Upper lobe of left lung (tissue), 6 donors: ENCODE measurements at regions not wholly inside any gene's neighbourhood (a gene's known extent, or its start where the extent isn't known, plus 50 kb on each side); places are given as distances from the start of the nearest gene placed in this dataset.

ENCODE experiments used
- ATAC-seq, 2 donors: fragments of 200-7000 bp; cut with Tn5 transposase; one replicate each; pipeline ENCODE4 v1.9.1; 2022; ENCODE audit warnings: mild to moderate bottlenecking in 2 of 2, moderate library complexity in 2 of 2; ENCODE audit not compliant: low FRiP score in 2 of 2
- DNase-seq, 2 donors: peaks; one replicate each; pipeline ENCODE4 v3.0.0-alpha.2; 2019 to 2020
- H3K27ac ChIP-seq, 4 donors: fragments of 200-600 bp; sonication (generic); one replicate each; pipeline ENCODE4 v1.5.1; 2016 to 2019
- H3K27me3 ChIP-seq, 4 donors: fragments of 200-600 bp; sonication (generic); one replicate each; pipeline ENCODE4 v1.5.1; 2017 to 2019
- H3K36me3 ChIP-seq, 4 donors: fragments of 200-600 bp; sonication (generic); one replicate each; pipeline ENCODE4 v1.5.1; 2016 to 2019
- H3K4me1 ChIP-seq, 4 donors: fragments of 200-600 bp; sonication (generic); one replicate each; pipeline ENCODE4 v1.5.1; 2018 to 2019
- H3K4me3 ChIP-seq, 4 donors: fragments of 200-600 bp; sonication (generic); one replicate each; pipeline ENCODE4 v1.5.1; 2017 to 2019; ENCODE audit warnings: mild to moderate bottlenecking in 2 of 4, moderate library complexity in 1 of 4
- H3K9me3 ChIP-seq, 4 donors: fragments of 200-600 bp; sonication (generic); one replicate each; pipeline ENCODE4 v1.5.1; 2018 to 2019
- EP300 ChIP-seq, 4 donors: sonication (generic); formaldehyde crosslinking; IDR thresholded peaks; one replicate each; pipeline ENCODE4 v1.5.1; 2017; ENCODE audit warnings: antibody characterized with exemption in 4 of 4, control low read depth in 2 of 4
- POLR2A ChIP-seq, 4 donors: fragments of 450-650 bp; IDR thresholded peaks; one replicate each; pipeline ENCODE4 v1.5.1; 2016 to 2017; ENCODE audit warnings: antibody characterized with exemption in 4 of 4, mild to moderate bottlenecking in 2 of 4
- POLR2AphosphoS5 ChIP-seq, 2 donors: sonication (generic); formaldehyde crosslinking; IDR thresholded peaks; one replicate each; pipeline ENCODE4 v1.5.1; 2017; ENCODE audit warnings: antibody characterized with exemption in 2 of 2
- WGBS, 2 donors: methylation state at CpG; one replicate each; pipeline ENCODE4 v1.1.5; 2017 to 2018; 5-methylcytosine and 5-hydroxymethylcytosine counted together
- small RNA-seq, 4 donors: library from RNA; depleted of rRNA; stranded (forward); fragments of <200 nt; gene quantifications; one replicate each; pipeline ENCODE3, GENCODE V24; 2016
- TF ChIP-seq, protein P1 (sequence below), 6 experiments: fragments of 450-650 bp in 4 of 6; fragments of 200-600 bp in 2 of 6; sonication (generic) in 2 of 6; IDR thresholded peaks; one replicate each; pipeline ENCODE4 v1.5.1; 2016 to 2019; ENCODE audit warnings: antibody characterized with exemption in 6 of 6
- donor health status: DM: no; HTN: no; CAD: no; lungs with moderate emphysema.
- donor health status: DM: no; HTN: yes; CAD: no; lungs with severe emphysema.

DNA sequence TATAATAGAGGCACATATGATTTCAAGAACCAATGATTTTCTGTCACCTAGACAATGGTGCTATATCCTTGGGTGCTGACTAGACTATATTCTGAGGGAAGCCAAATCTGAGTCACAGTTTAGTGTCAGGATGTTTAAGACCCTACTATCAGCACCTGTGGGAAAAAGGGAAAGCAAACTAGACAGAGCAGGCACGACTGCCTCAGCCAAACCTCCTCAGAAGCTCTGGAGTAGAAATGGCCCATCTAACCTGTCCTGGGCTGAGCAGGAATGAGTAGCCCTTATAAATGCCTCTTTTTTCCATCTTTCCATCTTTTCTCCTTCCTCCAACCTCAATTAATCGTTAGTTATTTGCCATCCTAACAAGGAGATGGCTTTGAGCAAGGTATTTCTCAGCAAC is 80.4 kb upstream of the TECRL start:
- TF ChIP-seq POLR2A (IDR thresholded peaks at IDR 0.05) (no peak), EP300 (IDR thresholded peaks at IDR 0.05) (no peak), POLR2AphosphoS5 (IDR thresholded peaks at IDR 0.05) (no peak)
- TF ChIP-seq, protein P1, sequence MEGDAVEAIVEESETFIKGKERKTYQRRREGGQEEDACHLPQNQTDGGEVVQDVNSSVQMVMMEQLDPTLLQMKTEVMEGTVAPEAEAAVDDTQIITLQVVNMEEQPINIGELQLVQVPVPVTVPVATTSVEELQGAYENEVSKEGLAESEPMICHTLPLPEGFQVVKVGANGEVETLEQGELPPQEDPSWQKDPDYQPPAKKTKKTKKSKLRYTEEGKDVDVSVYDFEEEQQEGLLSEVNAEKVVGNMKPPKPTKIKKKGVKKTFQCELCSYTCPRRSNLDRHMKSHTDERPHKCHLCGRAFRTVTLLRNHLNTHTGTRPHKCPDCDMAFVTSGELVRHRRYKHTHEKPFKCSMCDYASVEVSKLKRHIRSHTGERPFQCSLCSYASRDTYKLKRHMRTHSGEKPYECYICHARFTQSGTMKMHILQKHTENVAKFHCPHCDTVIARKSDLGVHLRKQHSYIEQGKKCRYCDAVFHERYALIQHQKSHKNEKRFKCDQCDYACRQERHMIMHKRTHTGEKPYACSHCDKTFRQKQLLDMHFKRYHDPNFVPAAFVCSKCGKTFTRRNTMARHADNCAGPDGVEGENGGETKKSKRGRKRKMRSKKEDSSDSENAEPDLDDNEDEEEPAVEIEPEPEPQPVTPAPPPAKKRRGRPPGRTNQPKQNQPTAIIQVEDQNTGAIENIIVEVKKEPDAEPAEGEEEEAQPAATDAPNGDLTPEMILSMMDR (IDR thresholded peaks at IDR 0.05): no peak
- 42 to 76% methylated on average over 2 of the region's 2 CpGs for WGBS, 2 donors
- H3K9me3 ChIP-seq: no peaks in the 10 kb centered on the region
- no peak overlapping the region for H3K27ac ChIP-seq
- DNase-seq: no peak
- no peaks in the 10 kb centered on the region for H3K27me3 ChIP-seq
- no peaks in the 10 kb centered on the region for H3K36me3 ChIP-seq
- no peaks in the 10 kb centered on the region for H3K4me1 ChIP-seq
- no peak overlapping the region for H3K4me3 ChIP-seq
- no peak for ATAC-seq

- H3K4me1 ChIP-seq: no peaks in the 10 kb centered on the region
- H3K4me3 ChIP-seq: no peak overlapping the region
- no peak overlapping the region for H3K27ac ChIP-seq
- no peaks in the 10 kb centered on the region for H3K27me3 ChIP-seq
- 65 to 78% methylated on average over 2 of the region's 2 CpGs for WGBS, 2 donors
- H3K9me3 ChIP-seq: no peaks in the 10 kb centered on the region
- TF ChIP-seq, protein P1 (IDR thresholded peaks at IDR 0.05): no peak
- no peak for DNase-seq
- ATAC-seq: no peak
- no peaks in the 10 kb centered on the region for H3K36me3 ChIP-seq
These were observed 70.1 kb upstream of the TECRL start for GRCh38 chr4:64479338-64479737.

DNA sequence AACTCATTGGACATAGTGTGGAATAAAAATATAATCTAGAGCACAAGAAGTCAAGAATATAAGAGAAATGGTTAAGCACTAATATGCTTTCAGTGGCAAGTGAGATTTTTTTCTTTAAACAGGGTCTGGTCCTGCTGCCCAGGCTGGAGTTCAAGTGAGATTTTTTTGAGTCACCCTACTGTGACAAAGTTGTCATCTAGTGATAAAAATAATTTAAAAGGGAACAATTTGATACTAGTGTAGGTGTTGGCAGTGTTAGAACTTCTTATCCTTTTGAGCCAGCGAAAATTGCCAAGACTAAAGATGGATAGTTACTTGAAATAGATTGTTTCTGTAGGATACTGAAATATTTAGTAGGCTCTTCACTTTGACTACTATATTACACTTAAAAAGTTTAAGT is 67.9 kb upstream of the TECRL start:
- Histone ChIP-seq H3K4me1 (no peaks in the 10 kb centered on the region), H3K4me3 (no peak overlapping the region), H3K27me3 (no peaks in the 10 kb centered on the region), H3K27ac (no peak overlapping the region), H3K36me3 (no peaks in the 10 kb centered on the region), H3K9me3 (no peaks in the 10 kb centered on the region)
- ATAC-seq (no peak), DNase-seq (no peak)
- 79 to 93% methylated on average over 1 of the region's 1 CpG for WGBS, 2 donors
- no peak for TF ChIP-seq POLR2A (IDR thresholded peaks at IDR 0.05)
- TF ChIP-seq POLR2AphosphoS5 (IDR thresholded peaks at IDR 0.05): no peak
- TF ChIP-seq EP300 (IDR thresholded peaks at IDR 0.05): no peak
- TF ChIP-seq, protein P1 (IDR thresholded peaks at IDR 0.05): no peak

DNA sequence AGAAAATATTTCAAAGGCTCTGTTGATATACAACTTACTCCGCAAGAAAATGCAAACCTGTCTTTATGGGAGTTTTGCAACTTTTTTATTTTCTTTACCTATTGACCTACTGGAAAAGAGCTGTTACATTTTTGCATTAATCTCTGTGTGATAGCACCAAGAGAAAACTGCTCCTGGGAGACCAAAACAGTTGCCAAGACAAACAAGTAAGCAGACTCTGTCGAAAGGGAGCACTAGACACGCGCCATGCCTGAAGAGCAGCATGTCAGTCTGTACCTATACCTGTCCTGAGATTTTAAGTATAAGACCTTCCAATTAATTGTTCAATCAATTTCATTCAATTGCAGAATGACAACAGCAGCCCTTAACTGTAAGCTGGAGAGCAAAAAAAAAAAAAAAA is 56.0 kb upstream of the TECRL start:
- Histone ChIP-seq H3K4me3 (no peak overlapping the region), H3K9me3 (no peaks in the 10 kb centered on the region), H3K27me3 (no peaks in the 10 kb centered on the region), H3K4me1 (no peaks in the 10 kb centered on the region), H3K36me3 (no peaks in the 10 kb centered on the region), H3K27ac (no peak overlapping the region)
- WGBS, 2 donors: 77 to 81% methylated on average over 4 of the region's 4 CpGs
- TF ChIP-seq EP300 (IDR thresholded peaks at IDR 0.05) (no peak), POLR2A (IDR thresholded peaks at IDR 0.05) (no peak), POLR2AphosphoS5 (IDR thresholded peaks at IDR 0.05) (no peak)
- TF ChIP-seq, protein P1 (IDR thresholded peaks at IDR 0.05): no peak
- DNase-seq (no peak), ATAC-seq (no peak)

- no peaks in the 10 kb centered on the region for H3K36me3 ChIP-seq
- no peaks in the 10 kb centered on the region for H3K9me3 ChIP-seq
- DNase-seq (no peak), ATAC-seq (no peak)
- H3K4me3 ChIP-seq: no peak overlapping the region
- H3K27ac ChIP-seq: no peak overlapping the region
- TF ChIP-seq POLR2AphosphoS5 (IDR thresholded peaks at IDR 0.05) (no peak), EP300 (IDR thresholded peaks at IDR 0.05) (no peak), POLR2A (IDR thresholded peaks at IDR 0.05) (no peak)
- TF ChIP-seq, protein P1 (IDR thresholded peaks at IDR 0.05): no peak
- no peaks in the 10 kb centered on the region for H3K27me3 ChIP-seq
- WGBS, 2 donors: 57 to 62% methylated on average over 5 of the region's 5 CpGs
- no peaks in the 10 kb centered on the region for H3K4me1 ChIP-seq
These were observed 55.3 kb upstream of the TECRL start for GRCh38 chr4:64464581-64464980.

Small RNAs in the stretch of these regions (small RNA-seq; reads per million reads assigned to genes)
- gene MTCO3P27: 0 reads per million in 4 donors
- gene MTND4LP31: 0 reads per million in 4 donors
